Activated CD4-positive, alpha-beta T cell treated with anti-CD3 and anti-CD28 coated beads, Interleukin-2, Interleukin-4, amounts not matched to agents 100 ng/mL and 50 ng/mL, durations not matched to agents 16 hours and 8 hours (primary cell): ENCODE measurements at regions not wholly inside any gene's neighbourhood (a gene's known extent, or its start where the extent isn't known, plus 50 kb on each side); places are given as distances from the start of the nearest gene placed in this dataset.

ENCODE experiments used
- DNase-seq: peaks from one replicate; pipeline ENCODE4 v3.0.0-alpha.2; 2020; ENCODE audit warnings: low spot score

DNA sequence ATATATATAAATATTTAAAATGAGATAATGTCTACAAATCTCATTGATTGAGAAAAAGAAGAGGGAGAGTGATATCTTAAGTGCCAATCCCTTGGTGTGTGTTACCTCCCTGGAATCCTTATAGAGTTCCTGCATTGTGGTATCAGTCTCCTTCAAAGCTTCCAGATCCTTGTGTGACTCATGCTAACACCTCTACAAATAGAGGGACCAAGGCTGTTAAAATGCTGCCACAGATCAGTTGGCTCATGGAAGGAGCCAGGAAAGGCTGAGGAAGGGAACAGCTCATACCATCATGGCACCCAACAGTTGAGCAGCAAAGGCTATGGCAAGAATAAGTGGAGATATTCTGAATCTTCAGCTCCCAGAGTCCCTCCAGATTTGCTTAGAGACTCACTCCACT is 163.6 kb upstream of the ISX start:
- no peak for DNase-seq

- no peak for DNase-seq
Measured at GRCh38 chr22:34903416-34903815, 162.5 kb upstream of the ISX start.

DNA sequence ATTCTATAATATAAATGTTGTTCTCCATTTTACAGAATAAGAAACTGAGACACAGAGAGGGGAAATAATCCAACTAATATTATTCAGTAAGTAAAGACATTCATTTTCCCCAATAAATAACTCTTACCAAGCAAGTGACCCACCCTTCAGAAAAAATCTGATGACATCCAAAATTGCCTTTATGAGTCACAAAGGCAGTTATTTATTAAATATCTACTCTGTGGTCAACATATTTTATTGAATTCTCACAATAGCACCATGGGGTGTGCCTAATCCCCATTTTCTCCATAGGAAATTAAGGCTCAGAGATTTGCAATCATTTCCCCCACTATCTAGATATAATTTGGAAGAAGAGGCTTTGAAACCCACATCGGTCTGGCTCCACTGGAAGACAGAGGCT is 161.5 kb upstream of the ISX start:
- no peak for DNase-seq

DNA sequence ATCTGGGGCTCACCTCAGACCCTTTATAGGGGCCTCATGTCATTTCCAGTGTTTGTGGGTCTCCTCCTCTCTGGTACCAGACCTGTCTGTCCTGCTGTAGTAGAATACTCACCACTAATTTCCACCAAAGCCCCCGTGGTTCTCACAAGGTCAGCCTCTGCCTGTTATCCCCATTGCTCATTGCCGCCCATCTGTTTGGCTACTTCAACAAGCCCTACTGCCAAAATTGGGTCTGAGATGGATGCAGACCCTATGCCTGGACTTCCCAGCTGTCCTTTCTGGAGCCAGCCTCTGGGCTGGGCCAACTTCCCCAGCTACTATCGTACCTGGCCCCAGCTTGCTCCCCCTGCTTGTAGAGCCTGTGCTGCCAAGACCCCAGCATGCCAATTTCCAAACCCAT is 152.1 kb upstream of the ISX start:
- DNase-seq, result no peak

DNA sequence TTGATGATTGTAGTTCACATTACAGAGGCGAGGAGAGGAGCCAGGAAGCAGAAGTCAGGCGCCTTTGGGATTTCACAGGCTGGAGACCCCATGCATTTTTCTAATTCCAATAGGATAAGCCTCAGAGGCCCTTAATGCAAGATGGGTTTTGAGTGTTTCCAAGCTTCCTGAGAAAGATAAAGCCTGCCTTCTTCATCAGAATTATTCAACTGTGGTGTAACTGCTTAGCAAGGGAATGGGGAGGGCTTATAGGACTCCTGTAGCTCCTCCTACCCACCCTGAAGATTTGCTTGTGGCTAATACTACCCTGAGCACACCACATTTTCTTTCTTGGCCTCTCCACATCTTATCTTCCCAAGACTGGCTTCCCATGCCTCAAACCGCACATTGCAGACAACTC is 151.1 kb upstream of the ISX start:
- DNase-seq, result no peak

DNA sequence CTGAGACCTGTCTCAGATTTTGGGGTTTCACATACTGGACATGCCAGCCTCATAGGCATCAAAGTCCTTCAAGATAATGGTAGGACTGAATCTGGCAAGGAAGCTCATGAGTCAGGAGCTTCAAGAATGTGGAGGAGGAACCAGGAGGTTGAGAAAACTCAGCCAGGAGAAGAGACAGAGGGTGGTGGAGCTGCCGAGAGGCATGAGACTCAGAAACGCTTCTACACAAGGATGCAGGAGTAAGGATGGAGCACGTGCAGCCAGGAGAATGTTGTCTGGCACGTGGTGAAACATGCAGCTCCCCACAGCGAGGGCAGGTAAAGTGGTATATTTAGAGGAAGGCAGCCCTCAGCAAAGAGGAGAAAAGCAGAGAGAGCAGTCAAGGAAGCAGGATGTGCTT is 148.7 kb upstream of the ISX start:
- DNase-seq, result no peak

- DNase-seq, result no peak
Measured at GRCh38 chr22:34931026-34931425, 134.9 kb upstream of the ISX start.

GRCh38 chr22:34934261-34934660 is 131.7 kb upstream of the ISX start:
- DNase-seq, result no peak

DNA sequence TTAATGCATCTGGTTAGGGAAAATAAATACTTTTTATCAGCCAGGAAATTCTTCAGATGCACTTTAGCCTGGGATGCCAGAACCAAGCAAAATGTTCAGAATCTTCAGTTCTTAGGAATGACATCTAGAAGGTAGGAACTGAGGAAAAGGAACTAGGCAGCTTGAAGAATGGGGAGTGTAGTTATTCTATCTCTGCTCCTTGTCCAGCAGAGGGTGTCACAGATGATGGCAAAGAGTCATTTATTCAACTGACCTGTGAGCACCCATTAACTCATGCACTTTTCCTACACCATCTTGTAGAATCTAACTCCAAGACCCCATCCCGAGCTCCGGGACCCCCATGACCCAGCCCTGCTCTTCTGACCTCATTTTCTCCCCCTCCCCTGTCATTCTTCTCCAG is 122.1 kb upstream of the ISX start:
- no peak for DNase-seq

- DNase-seq, result no peak
Measured at GRCh38 chr22:34946339-34946985, 119.5 kb upstream of the ISX start.

- no peak for DNase-seq
Measured at GRCh38 chr22:34950489-34950888, 115.5 kb upstream of the ISX start.

DNA sequence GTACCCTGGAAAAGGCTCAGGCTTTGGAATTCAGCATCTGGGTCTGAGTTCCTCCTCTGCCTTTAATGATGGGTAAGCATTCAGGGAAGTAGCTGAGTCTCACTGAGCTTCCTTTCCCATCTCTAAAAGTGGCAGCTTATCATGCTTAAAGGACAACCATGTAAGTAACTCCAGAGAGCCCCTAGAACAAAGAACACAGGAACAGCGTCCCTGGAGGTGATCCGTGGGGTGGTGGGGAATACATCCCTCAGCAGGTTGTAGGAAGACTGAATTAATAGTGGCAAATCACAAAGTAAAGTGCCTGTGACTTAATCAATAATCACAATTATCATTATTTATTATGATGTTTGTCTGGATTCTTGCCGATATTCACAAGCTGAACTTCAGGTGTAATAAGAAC is 114.7 kb upstream of the ISX start:
- no peak for DNase-seq

GRCh38 chr22:34960005-34960404 is 106.0 kb upstream of the ISX start:
- no peak for DNase-seq

DNA sequence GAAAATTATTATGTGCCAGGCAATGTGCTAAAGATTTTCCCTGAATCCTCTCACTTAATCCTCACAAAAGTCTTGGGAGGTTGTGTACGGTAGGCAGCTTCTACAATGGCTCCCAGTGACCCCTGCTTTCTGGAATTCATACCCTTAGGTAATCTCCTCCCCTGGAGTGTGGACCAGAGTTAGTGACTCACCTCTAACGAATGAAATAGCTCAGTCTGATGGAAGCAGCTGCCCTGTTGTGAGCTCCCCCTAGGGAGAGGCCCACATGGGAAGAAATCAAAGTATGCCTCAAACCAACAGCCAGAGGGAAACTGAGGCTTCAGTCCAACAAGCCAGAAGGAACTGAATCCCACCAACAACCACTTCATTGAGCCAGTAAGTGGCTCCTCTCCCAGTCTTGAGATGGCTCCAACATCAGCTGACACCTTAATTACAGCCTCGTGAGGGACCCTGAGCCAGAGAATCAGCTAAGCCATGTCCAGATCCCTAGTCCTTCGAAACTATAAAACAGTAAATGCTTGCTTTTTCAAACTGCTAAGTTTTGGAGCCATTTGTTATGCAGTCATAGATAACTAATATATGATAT is 98.9 kb upstream of the ISX start:
- no peak for DNase-seq

DNA sequence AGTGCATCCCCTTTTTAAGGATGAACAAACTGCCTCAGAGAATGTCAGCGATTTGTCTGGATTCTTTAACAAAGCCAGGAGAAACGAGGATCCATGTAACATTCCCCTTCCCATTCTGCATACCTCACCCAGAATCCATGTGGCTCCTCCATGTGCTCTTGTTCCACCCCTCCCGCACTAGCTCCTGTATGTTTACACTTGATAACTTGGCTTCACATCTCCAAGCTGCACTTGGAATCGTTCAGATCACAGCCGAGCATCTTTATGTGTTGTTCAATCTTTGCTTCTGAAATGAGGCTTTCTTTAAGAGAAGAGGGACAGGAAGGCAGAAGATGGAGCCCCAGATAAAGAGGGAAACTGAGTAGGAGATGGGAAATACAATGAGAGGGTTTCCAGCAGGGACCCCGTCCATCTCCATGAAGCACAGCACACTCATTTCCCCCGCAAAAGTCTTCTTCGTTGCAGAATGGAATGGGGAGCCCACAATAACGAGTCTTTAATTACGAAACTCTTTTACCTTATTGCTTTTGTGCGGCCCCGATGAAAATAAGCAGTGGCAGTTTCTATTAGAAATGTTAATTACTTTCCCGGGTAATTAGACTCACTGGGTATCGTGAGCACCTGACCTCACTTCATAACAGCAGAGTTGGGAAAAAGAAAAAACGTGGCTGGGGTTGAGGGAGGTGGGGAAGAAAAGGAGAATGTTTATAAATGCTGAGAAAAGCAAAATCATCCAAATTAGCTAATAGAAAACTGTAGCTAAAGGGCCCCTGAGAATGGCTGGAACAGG is 96.8 kb upstream of the ISX start:
- DNase-seq, result no peak

DNA sequence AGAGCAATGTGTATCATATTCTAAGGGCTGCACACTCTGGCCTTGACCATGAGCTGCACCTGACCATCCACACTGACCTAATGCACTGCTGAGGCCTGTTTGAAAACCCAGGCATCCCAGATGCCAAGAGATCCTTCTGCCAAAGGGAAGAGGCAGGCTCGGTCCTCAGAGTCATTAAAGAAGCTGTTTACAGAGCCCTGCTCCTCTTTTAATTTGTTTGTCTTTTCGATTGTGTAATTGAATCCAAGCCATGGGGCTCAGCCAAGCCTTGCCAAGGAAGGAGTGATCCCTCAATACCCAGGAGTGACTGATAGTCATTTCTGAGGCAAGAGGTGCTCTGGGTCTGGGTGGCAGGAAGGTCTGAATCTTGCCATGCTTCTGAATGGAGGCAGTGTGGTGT is 94.5 kb upstream of the ISX start:
- DNase-seq, result no peak

GRCh38 chr22:34972191-34972897 is 93.6 kb upstream of the ISX start:
- no peak for DNase-seq

DNA sequence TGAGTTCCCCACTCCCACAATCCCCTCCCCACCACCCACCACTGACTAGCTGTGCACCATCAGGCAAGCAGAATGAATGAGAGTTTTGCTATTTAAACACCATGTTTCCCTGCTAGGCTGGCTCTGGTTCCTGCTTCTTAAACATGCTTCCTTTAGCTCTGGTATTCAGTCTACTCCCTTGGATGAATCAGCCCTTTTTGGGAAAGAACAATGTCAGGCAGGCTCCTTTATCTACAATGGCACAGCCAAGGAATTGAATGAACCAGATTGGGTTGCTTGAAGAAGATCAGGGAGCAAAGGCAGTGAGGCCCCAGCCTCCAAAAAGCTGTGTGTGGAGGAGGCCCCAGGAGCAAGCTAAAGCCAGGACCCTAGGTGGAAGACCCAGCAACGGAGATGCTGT is 92.9 kb upstream of the ISX start:
- DNase-seq, result no peak

DNA sequence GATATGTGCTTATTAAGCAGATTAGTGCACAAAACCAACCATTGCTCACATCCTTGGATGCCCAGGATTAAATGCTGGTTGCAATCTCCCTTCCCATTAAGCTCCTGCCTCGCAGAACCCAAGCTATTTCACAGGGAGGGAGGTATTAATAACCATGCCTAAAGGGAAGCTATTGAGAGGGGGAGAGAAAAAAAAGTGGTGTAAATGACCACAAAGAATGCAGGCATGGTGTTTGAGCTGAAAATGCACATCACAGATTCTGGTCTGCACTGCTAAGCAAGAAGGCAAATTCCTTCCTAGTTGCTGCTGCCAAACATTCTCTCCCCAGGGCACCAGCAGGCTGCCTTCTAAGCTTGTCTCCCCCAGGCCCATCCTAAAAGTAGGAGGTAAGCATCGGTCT is 92.0 kb upstream of the ISX start:
- DNase-seq, result no peak

DNA sequence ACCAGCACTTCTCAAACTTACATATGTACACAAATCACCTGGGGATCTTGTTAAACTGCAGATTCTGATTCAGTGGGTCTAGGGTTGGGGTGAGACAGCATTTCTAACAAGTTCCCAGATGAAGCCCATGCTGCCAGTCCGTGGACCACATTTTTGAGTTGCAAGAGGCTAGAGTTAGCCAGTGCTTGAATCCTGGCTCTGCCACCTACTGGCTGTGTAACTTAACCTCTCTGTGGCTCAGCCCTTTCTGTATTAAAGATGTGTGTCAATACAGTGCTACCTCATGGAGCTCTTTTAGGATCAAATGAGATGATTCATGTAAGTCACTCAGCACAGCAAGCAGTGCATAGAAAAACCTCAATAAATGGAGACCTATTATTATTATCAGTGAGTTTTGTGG is 90.2 kb upstream of the ISX start:
- DNase-seq, result no peak

GRCh38 chr22:34976474-34976873 is 89.5 kb upstream of the ISX start:
- no peak for DNase-seq

DNA sequence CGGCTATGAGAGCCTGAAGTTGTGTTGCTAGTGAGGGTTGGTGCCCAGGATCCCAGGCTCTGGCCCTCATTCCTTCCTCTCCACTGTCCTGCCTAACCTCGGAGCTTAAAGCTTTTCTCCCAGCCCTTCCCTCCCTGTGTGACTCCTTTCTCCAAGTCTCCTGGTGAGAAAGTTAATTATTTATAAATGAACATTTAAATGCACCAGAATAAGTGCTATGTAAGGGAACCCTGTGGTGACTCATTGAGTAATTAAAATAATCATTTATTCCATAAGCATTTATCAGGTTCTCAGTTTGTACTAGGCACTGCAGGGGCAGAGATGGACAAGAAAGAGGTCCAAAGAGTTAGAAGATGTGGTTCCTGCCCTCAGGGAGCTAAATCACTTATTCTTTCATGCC is 89.1 kb upstream of the ISX start:
- no peak for DNase-seq

DNA sequence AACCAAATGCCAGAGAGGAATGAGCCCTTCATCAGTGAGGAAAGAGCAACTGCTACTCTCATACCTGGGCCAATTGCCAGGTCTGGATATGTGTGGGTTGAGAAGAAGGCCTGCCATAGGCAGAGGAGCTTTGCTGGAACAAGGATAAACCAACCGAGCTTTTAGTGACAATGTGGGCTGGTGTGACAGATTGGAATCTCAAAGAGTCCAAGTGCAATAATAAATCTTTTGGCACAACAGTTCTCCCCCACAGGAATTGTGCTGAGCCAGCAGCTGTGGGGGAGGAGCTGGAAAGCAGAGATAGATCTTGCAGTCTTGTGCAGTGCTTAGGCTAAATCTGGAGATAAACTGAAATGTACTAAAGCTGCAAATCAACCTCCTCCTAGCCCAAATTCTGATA is 79.4 kb upstream of the ISX start:
- DNase-seq, result no peak
